Suprapubic skin (tissue), 4 donors: ENCODE measurements at regions not wholly inside any gene's neighbourhood (a gene's known extent, or its start where the extent isn't known, plus 50 kb on each side); places are given as distances from the start of the nearest gene placed in this dataset.

ENCODE experiments used
- DNase-seq, 2 donors: peaks; one replicate each; pipeline ENCODE4 v3.0.0-alpha.2; 2019; ENCODE audit warnings: low spot score in 2 of 2
- H3K27ac ChIP-seq: fragments of 200-600 bp; sonication (generic); one replicate; pipeline ENCODE4 v1.5.1; 2019
- H3K27me3 ChIP-seq: fragments of 200-600 bp; sonication (generic); one replicate; pipeline ENCODE4 v1.5.1; 2019
- H3K36me3 ChIP-seq: fragments of 200-600 bp; sonication (generic); one replicate; pipeline ENCODE4 v1.5.1; 2019
- H3K4me1 ChIP-seq: fragments of 200-600 bp; sonication (generic); one replicate; pipeline ENCODE4 v1.5.1; 2019
- H3K4me3 ChIP-seq: fragments of 200-600 bp; sonication (generic); one replicate; pipeline ENCODE4 v1.5.1; 2019; ENCODE audit warnings: mild to moderate bottlenecking
- H3K9me3 ChIP-seq: fragments of 200-600 bp; sonication (generic); one replicate; pipeline ENCODE4 v1.5.1; 2019
- EP300 ChIP-seq: sonication (generic); formaldehyde crosslinking; IDR thresholded peaks from one replicate; pipeline ENCODE4 v1.6.1; 2017; ENCODE audit warnings: antibody characterized with exemption
- POLR2A ChIP-seq, 2 donors: fragments of 450-650 bp; IDR thresholded peaks; one replicate each; pipeline ENCODE4 v1.6.1; 2017; ENCODE audit warnings: antibody characterized with exemption in 2 of 2, mild to moderate bottlenecking in 2 of 2, moderate library complexity in 2 of 2
- POLR2AphosphoS5 ChIP-seq, 3 donors: sonication (generic); formaldehyde crosslinking; IDR thresholded peaks; one replicate each; pipeline ENCODE4 v1.6.1; 2017; ENCODE audit warnings: antibody characterized with exemption in 3 of 3
- WGBS: methylation state at CpG from one replicate; pipeline ENCODE4 v1.1.5; 2018; 5-methylcytosine and 5-hydroxymethylcytosine counted together
- TF ChIP-seq, protein P1 (sequence below), 2 donors: fragments of 200-600 bp in 1 of 2; fragments of 450-650 bp in 1 of 2; sonication (generic) in 1 of 2; IDR thresholded peaks; one replicate each; pipeline ENCODE4 v1.5.1; 2016 to 2019; ENCODE audit warnings: antibody characterized with exemption in 2 of 2, mild to moderate bottlenecking in 1 of 2, moderate library complexity in 1 of 2

GRCh38 chr6:148272597-148272996, 70.0 kb upstream of the SASH1 start:
- Histone ChIP-seq H3K9me3 (no peaks in the 10 kb centered on the region), H3K36me3 (no peaks in the 10 kb centered on the region), H3K27ac (no peak overlapping the region), H3K27me3 (no peaks in the 10 kb centered on the region), H3K4me1 (peaks cover 10% of the 10 kb centered on the region), H3K4me3 (no peak overlapping the region)
- WGBS: 74% methylated on average over 7 of the region's 7 CpGs
- DNase-seq: no peak
- TF ChIP-seq POLR2AphosphoS5 (IDR thresholded peaks at IDR 0.05) (no peak), EP300 (no peak), POLR2A (IDR thresholded peaks at IDR 0.05) (no peak)
- TF ChIP-seq, protein P1, sequence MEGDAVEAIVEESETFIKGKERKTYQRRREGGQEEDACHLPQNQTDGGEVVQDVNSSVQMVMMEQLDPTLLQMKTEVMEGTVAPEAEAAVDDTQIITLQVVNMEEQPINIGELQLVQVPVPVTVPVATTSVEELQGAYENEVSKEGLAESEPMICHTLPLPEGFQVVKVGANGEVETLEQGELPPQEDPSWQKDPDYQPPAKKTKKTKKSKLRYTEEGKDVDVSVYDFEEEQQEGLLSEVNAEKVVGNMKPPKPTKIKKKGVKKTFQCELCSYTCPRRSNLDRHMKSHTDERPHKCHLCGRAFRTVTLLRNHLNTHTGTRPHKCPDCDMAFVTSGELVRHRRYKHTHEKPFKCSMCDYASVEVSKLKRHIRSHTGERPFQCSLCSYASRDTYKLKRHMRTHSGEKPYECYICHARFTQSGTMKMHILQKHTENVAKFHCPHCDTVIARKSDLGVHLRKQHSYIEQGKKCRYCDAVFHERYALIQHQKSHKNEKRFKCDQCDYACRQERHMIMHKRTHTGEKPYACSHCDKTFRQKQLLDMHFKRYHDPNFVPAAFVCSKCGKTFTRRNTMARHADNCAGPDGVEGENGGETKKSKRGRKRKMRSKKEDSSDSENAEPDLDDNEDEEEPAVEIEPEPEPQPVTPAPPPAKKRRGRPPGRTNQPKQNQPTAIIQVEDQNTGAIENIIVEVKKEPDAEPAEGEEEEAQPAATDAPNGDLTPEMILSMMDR (IDR thresholded peaks at IDR 0.05): no peak

GRCh38 chr6:148273962-148274752, 68.5 kb upstream of the SASH1 start:
- Histone ChIP-seq H3K27me3 (no peaks in the 10 kb centered on the region), H3K27ac (no peak overlapping the region), H3K9me3 (no peaks in the 10 kb centered on the region), H3K36me3 (no peaks in the 10 kb centered on the region), H3K4me3 (no peak overlapping the region), H3K4me1 (peaks cover 5% of the 10 kb centered on the region)
- 52% methylated on average over 5 of the region's 5 CpGs for WGBS
- no peak for DNase-seq
- no peak for TF ChIP-seq POLR2A (IDR thresholded peaks at IDR 0.05)
- TF ChIP-seq POLR2AphosphoS5 (IDR thresholded peaks at IDR 0.05): no peak
- TF ChIP-seq, protein P1 (IDR thresholded peaks at IDR 0.05): no peak

DNA sequence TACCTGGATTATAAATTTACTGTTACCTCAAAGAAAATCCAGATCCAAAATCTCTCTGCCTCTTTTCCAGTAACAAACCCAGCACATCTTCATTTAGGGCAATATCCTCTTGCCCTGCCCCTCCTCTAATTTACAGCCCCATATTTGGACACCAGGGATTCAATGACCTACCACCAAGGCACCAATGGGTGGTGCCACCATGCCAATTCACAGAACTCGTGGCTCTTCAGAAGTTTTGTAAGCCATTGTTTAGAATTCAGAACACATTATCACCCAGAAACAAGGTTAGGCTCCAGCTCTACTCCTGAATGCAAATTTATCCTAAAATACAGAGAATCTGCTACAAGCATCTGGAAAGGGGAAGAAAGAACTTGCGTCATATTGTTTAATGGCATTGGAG, 67.8 kb upstream of the SASH1 start:
- Histone ChIP-seq H3K9me3 (no peaks in the 10 kb centered on the region), H3K27me3 (no peaks in the 10 kb centered on the region), H3K27ac (no peak overlapping the region), H3K36me3 (no peaks in the 10 kb centered on the region), H3K4me1 (peaks cover 5% of the 10 kb centered on the region), H3K4me3 (no peak overlapping the region)
- WGBS: 62% methylated on average over 2 of the region's 2 CpGs
- DNase-seq: no peak
- TF ChIP-seq EP300: no peak
- TF ChIP-seq POLR2AphosphoS5 (IDR thresholded peaks at IDR 0.05): no peak
- no peak for TF ChIP-seq POLR2A (IDR thresholded peaks at IDR 0.05)
- TF ChIP-seq, protein P1 (IDR thresholded peaks at IDR 0.05): no peak

GRCh38 chr6:148285205-148285604, 57.4 kb upstream of the SASH1 start:
- H3K4me1 ChIP-seq: no peaks in the 10 kb centered on the region
- 69% methylated on average over 2 of the region's 2 CpGs for WGBS
- H3K27ac ChIP-seq: no peak overlapping the region
- no peak for DNase-seq
- no peaks in the 10 kb centered on the region for H3K9me3 ChIP-seq
- TF ChIP-seq, protein P1 (IDR thresholded peaks at IDR 0.05): no peak
- no peak for TF ChIP-seq POLR2A (IDR thresholded peaks at IDR 0.05)
- H3K27me3 ChIP-seq: no peaks in the 10 kb centered on the region
- no peaks in the 10 kb centered on the region for H3K36me3 ChIP-seq
- H3K4me3 ChIP-seq: no peak overlapping the region

DNA sequence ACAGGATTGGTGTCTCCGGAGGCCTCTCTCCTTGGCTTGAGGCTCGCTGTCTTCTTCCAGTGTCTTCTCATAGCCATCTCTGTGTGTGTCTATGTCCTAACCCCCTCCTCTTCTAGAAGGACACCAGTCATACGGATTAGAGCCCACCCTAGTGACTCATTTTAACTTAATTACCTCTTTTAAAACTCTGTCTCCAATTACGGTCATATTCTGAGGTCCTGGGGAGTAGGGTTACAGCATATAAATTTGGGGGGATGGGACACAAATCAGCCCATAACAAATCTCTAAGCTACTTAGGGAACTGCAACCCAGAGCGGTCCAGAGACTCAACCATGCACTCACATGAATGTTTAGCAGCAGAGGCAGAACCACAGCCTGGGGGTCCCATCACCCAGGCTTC, 56.1 kb upstream of the SASH1 start:
- WGBS: 93% methylated on average over 5 of the region's 5 CpGs
- no peaks in the 10 kb centered on the region for H3K36me3 ChIP-seq
- no peak for DNase-seq
- H3K4me3 ChIP-seq: no peak overlapping the region
- TF ChIP-seq POLR2A (IDR thresholded peaks at IDR 0.05) (no peak), EP300 (no peak), POLR2AphosphoS5 (IDR thresholded peaks at IDR 0.05) (no peak)
- TF ChIP-seq, protein P1 (IDR thresholded peaks at IDR 0.05): no peak
- H3K27ac ChIP-seq: no peak overlapping the region
- H3K9me3 ChIP-seq: no peaks in the 10 kb centered on the region
- H3K4me1 ChIP-seq: no peaks in the 10 kb centered on the region
- H3K27me3 ChIP-seq: no peaks in the 10 kb centered on the region
